H1 (cell line): ENCODE measurements at regions not wholly inside any gene's neighbourhood (a gene's known extent, or its start where the extent isn't known, plus 50 kb on each side); places are given as distances from the start of the nearest gene placed in this dataset.

Experiments
- CTCF ChIA-PET: fragments of 300-600 bp; sonication (Branson Sonifier 250); formaldehyde crosslinking; loops from one replicate; lab custom pipeline; 2021; ENCODE audit not compliant: partially characterized antibody; lab: Charles Lee
- POLR2A ChIA-PET: fragments of 300-600 bp; sonication (Branson Sonifier 250); formaldehyde crosslinking; loops from one replicate; lab custom pipeline; 2021; ENCODE audit warnings: inconsistent platforms; ENCODE audit not compliant: partially characterized antibody; lab: Charles Lee
- DNase-seq, 2 experiments: peaks; one replicate each; pipeline versions ENCODE4 v3.0.0 to v3.0.0-alpha.2; 2010 to 2022; ENCODE audit warnings: low spot score in 2 of 2, low read depth in 1 of 2, mixed read lengths in 1 of 2
- FAIRE-seq: peaks from 2 replicates; lab custom pipeline; 2011; peaks lifted over from hg19 to GRCh38; lab: Jason Lieb, UNC
- H2AFZ ChIP-seq: 2 replicates; pipeline ENCODE4 v1.8.1; 2012; ENCODE audit warnings: low read length, inconsistent platforms
- H2AK5ac ChIP-seq: 2 replicates; pipeline ENCODE4 v1.6.1; 2013; ENCODE audit warnings: low read depth, low read length
- H2BK120ac ChIP-seq: replicated peaks from 2 replicates; pipeline ENCODE3; 2013; ENCODE audit warnings: low read depth, low read length, inconsistent platforms
- H2BK12ac ChIP-seq: 2 replicates; pipeline ENCODE4 v1.6.1; 2013; ENCODE audit warnings: low read depth, low read length
- H2BK15ac ChIP-seq: 2 replicates; pipeline ENCODE4 v1.6.1; 2013; ENCODE audit warnings: low read length
- H2BK20ac ChIP-seq: 2 replicates; pipeline ENCODE4 v1.6.1; 2013; ENCODE audit warnings: low read length
- H2BK5ac ChIP-seq: 2 replicates; pipeline ENCODE4 v1.6.1; 2013; ENCODE audit warnings: low read depth, low read length
- H3K14ac ChIP-seq: 2 replicates; pipeline ENCODE4 v1.6.1; 2013; ENCODE audit warnings: inconsistent platforms; ENCODE audit not compliant: insufficient read length
- H3K18ac ChIP-seq: 2 replicates; pipeline ENCODE4 v1.6.1; 2013; ENCODE audit warnings: low read length; ENCODE audit errors: extremely low read depth
- H3K23ac ChIP-seq: 2 replicates; pipeline ENCODE4 v1.6.1; 2013; ENCODE audit warnings: inconsistent platforms; ENCODE audit not compliant: insufficient read length
- H3K23me2 ChIP-seq: 2 replicates; pipeline ENCODE4 v1.6.1; 2013; ENCODE audit warnings: low read depth, low read length
- H3K27ac ChIP-seq: 2 replicates; pipeline ENCODE4 v1.6.1; 2011; ENCODE audit warnings: low read depth, low read length, inconsistent platforms
- H3K27me3 ChIP-seq, 4 experiments: replicated peaks in 1 of 4; 1 replicate in 1 of 4; 2 replicates in 3 of 4; pipeline versions ENCODE4 v1.6.1 to v1.8.1; 2011 to 2013; ENCODE audit warnings: low read length in 3 of 4, mild to moderate bottlenecking in 3 of 4, inconsistent platforms in 2 of 4, mixed read lengths in 2 of 4, moderate library complexity in 1 of 4; ENCODE audit not compliant: control insufficient read depth in 3 of 4, insufficient read depth in 3 of 4; ENCODE audit errors: extremely low read depth in 1 of 4
- H3K36me3 ChIP-seq, 4 experiments: 2 replicates each; pipeline versions ENCODE4 v1.6.1 to v1.8.1; 2011 to 2013; ENCODE audit warnings: mild to moderate bottlenecking in 4 of 4, low read length in 3 of 4, moderate library complexity in 2 of 4, control low read depth in 1 of 4, inconsistent platforms in 1 of 4; ENCODE audit not compliant: insufficient read depth in 4 of 4, control insufficient read depth in 2 of 4
- H3K4ac ChIP-seq: replicated peaks from 2 replicates; pipeline ENCODE3; 2013; ENCODE audit warnings: low read length, low read depth, mixed read lengths, inconsistent platforms; ENCODE audit not compliant: insufficient read length
- H3K4me1 ChIP-seq, 4 experiments: replicated peaks in 1 of 4; 1 replicate in 1 of 4; 2 replicates in 3 of 4; pipeline versions ENCODE4 v1.6.1 to v1.8.1; 2011 to 2013; ENCODE audit warnings: low read length in 3 of 4, inconsistent platforms in 2 of 4, mixed read lengths in 1 of 4; ENCODE audit not compliant: insufficient read depth in 4 of 4, control insufficient read depth in 3 of 4
- H3K4me2 ChIP-seq, 2 experiments: 2 replicates each; pipeline versions ENCODE4 v1.6.1 to v1.8.1; 2011 to 2013; ENCODE audit warnings: low read depth in 2 of 2, low read length in 2 of 2, control low read depth in 1 of 2, inconsistent platforms in 1 of 2, mild to moderate bottlenecking in 1 of 2; ENCODE audit not compliant: insufficient read depth in 1 of 2
- H3K4me3 ChIP-seq, 4 experiments: fragments of 200-600, 300-600 bp in 1 of 4; sonication (generic), shearing (Covaris generic), sonication (Bioruptor Twin) in 1 of 4; 2 replicates each; pipeline versions ENCODE4 v1.5.1 to v1.8.1; 2011 to 2016; ENCODE audit warnings: low read length in 4 of 4, low read depth in 3 of 4, control low read depth in 2 of 4, inconsistent platforms in 2 of 4, mild to moderate bottlenecking in 2 of 4, mixed read lengths in 1 of 4, moderate library complexity in 1 of 4; ENCODE audit not compliant: insufficient read depth in 2 of 4; ENCODE audit errors: extremely low read depth in 1 of 4
- H3K56ac ChIP-seq: replicated peaks from 2 replicates; pipeline ENCODE3; 2013; ENCODE audit warnings: low read depth, mild to moderate bottlenecking, mixed read lengths, low read length, inconsistent platforms; ENCODE audit not compliant: insufficient read length
- H3K79me1 ChIP-seq: 2 replicates; pipeline ENCODE4 v1.6.1; 2013; ENCODE audit warnings: low read depth, low read length, control low read depth
- H3K79me2 ChIP-seq, 2 experiments: 2 replicates each; pipeline versions ENCODE4 v1.6.1 to v1.8.1; 2012 to 2013; ENCODE audit warnings: low read length in 2 of 2, mild to moderate bottlenecking in 2 of 2, inconsistent platforms in 1 of 2; ENCODE audit not compliant: insufficient read depth in 2 of 2, control insufficient read depth in 1 of 2
- H3K9ac ChIP-seq, 4 experiments: replicated peaks in 1 of 4; 1 replicate in 1 of 4; 2 replicates in 3 of 4; pipeline versions ENCODE4 v1.6.1 to v1.8.1; 2011 to 2013; ENCODE audit warnings: low read depth in 3 of 4, low read length in 3 of 4, control low read depth in 2 of 4, mild to moderate bottlenecking in 2 of 4, moderate library complexity in 2 of 4, inconsistent platforms in 1 of 4; ENCODE audit errors: extremely low read depth in 1 of 4
- H3K9me3 ChIP-seq, 2 experiments: 2 replicates each; pipeline versions ENCODE4 v1.6.1 to v1.8.1; 2012 to 2013; ENCODE audit warnings: mild to moderate bottlenecking in 2 of 2, moderate library complexity in 2 of 2, control low read depth in 1 of 2, inconsistent platforms in 1 of 2, low read depth in 1 of 2, low read length in 1 of 2, mixed read lengths in 1 of 2; ENCODE audit not compliant: insufficient read depth in 2 of 2
- H4K20me1 ChIP-seq, 2 experiments: replicated peaks in 1 of 2; 2 replicates each; pipeline versions ENCODE3 to v1.8.1; 2011 to 2013; ENCODE audit warnings: inconsistent platforms in 2 of 2, low read length in 2 of 2, mild to moderate bottlenecking in 1 of 2; ENCODE audit not compliant: insufficient read depth in 2 of 2, control insufficient read depth in 1 of 2
- H4K5ac ChIP-seq: 2 replicates; pipeline ENCODE4 v1.6.1; 2013; ENCODE audit warnings: low read length, low read depth, mixed read lengths, inconsistent platforms; ENCODE audit not compliant: insufficient read length
- H4K8ac ChIP-seq: 2 replicates; pipeline ENCODE4 v1.8.0; 2013; ENCODE audit warnings: mild to moderate bottlenecking, moderate library complexity, low read length, inconsistent platforms; ENCODE audit not compliant: insufficient read depth; ENCODE audit errors: extremely low read depth
- H4K91ac ChIP-seq: replicated peaks from 2 replicates; pipeline ENCODE3; 2013; ENCODE audit warnings: low read length, mixed read lengths, inconsistent platforms; ENCODE audit not compliant: insufficient read length
- ASH2L ChIP-seq: fragments of 200-600, 300-600 bp; sonication (generic); IDR thresholded peaks from one replicate; pipeline ENCODE4 v1.7.1; 2017; ENCODE audit warnings: low read length
- BCL11A ChIP-seq, 2 experiments: IDR thresholded peaks; one replicate each; pipeline ENCODE4 v1.6.1; 2011; ENCODE audit warnings: low read depth in 2 of 2, low read length in 2 of 2, mild to moderate bottlenecking in 2 of 2
- CHD1 ChIP-seq: IDR thresholded peaks from 2 replicates; pipeline ENCODE4 v1.6.1; 2012; ENCODE audit warnings: low read depth, low read length, improper control_type of control experiment
- CTBP2 ChIP-seq: IDR thresholded peaks from 2 replicates; pipeline ENCODE4 v1.7.0; 2011; ENCODE audit warnings: borderline replicate concordance, mild to moderate bottlenecking, moderate library complexity, mixed read lengths, low read length; ENCODE audit not compliant: insufficient read depth, insufficient read length
- CTCF ChIP-seq, 3 experiments: IDR thresholded peaks; 1 replicate in 2 of 3; 2 replicates in 1 of 3; pipeline versions ENCODE4 v1.5.1 to v1.6.1; 2011; ENCODE audit warnings: low read length in 3 of 3, mild to moderate bottlenecking in 3 of 3, inconsistent platforms in 2 of 3, low read depth in 1 of 3, moderate library complexity in 1 of 3; ENCODE audit not compliant: insufficient read depth in 1 of 3; ENCODE audit errors: control extremely low read depth in 1 of 3
- KDM1A ChIP-seq: fragments of 200-600, 300-600 bp; sonication (generic); IDR thresholded peaks from 2 replicates; pipeline ENCODE4 v1.7.1; 2016; ENCODE audit warnings: mild to moderate bottlenecking, low read length, borderline replicate concordance
- POLR2A ChIP-seq, 2 experiments: IDR thresholded peaks; 1 replicate in 1 of 2; 2 replicates in 1 of 2; pipeline ENCODE4 v1.6.1; 2011; ENCODE audit warnings: low read depth in 2 of 2, low read length in 2 of 2, mild to moderate bottlenecking in 2 of 2; ENCODE audit errors: control extremely low read depth in 1 of 2
- RAD21 ChIP-seq, 2 experiments: IDR thresholded peaks in 1 of 2; conservative IDR thresholded peaks in 1 of 2; 2 replicates each; pipeline ENCODE4 v1.6.1; 2011; ENCODE audit warnings: low read depth in 2 of 2, low read length in 2 of 2, improper control_type of control experiment in 1 of 2, inconsistent platforms in 1 of 2, mild to moderate bottlenecking in 1 of 2, moderate library complexity in 1 of 2
- RNF2 ChIP-seq: fragments of 200-900, 300-1000 bp; sonication (generic); IDR thresholded peaks from 2 replicates; pipeline ENCODE4 v1.7.1; 2016; ENCODE audit warnings: borderline replicate concordance, low read depth, mild to moderate bottlenecking, antibody characterized with exemption, low read length; ENCODE audit not compliant: poor library complexity, severe bottlenecking; ENCODE audit errors: missing control alignments
- SUZ12 ChIP-seq: fragments of 200-600 bp; sonication (generic); IDR thresholded peaks from 2 replicates; pipeline ENCODE4 v1.6.1; 2012; ENCODE audit warnings: mild to moderate bottlenecking, inconsistent platforms, low read length, moderate library complexity, mixed read lengths
- WGBS, 2 experiments: shearing (Covaris generic) in 1 of 2; methylation state at CpG; one replicate each; pipeline versions ENCODE4 v1.1.6 to v1.1.7; 2013 to 2015; ENCODE audit warnings: low lambda C conversion rate in 2 of 2, mixed read lengths in 2 of 2, inconsistent platforms in 1 of 2, low coverage in 1 of 2, missing lambda C conversion rate in 1 of 2; ENCODE audit not compliant: insufficient replicate concordance in 2 of 2, insufficient coverage in 1 of 2, insufficient read length in 1 of 2; ENCODE audit errors: extremely low coverage in 1 of 2, missing lambda C conversion rate in 1 of 2; 5-methylcytosine and 5-hydroxymethylcytosine counted together
- TF ChIP-seq, protein P1 (sequence below): IDR thresholded peaks from 2 replicates; pipeline ENCODE4 v1.6.1; 2011; ENCODE audit warnings: low read depth, mild to moderate bottlenecking, low read length; ENCODE audit not compliant: insufficient read depth

DNA sequence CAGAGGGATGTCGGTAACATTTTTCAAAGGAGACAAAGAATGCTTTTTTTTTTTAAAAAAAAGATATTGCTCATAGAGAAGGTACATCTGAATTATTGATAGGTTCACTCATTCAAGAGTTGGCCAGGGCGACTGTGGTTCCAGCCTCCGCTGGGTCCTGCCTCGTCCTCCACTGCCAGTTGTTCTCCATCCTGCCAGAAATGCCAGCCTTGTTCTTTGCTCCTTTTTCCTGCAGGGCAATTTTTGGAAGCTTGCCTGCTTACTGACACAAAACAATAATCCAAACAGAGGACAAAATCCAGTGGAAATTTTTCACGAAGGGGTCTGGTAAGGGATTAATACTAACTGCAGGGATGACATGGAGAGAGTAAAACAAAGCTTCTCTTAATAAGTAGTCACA is 1113.0 kb downstream of the CBLN2 start:
- Histone ChIP-seq H3K27ac (no peak overlapping the region), H2AK5ac (no peak overlapping the region), H2AFZ (no peak overlapping the region), H3K56ac (no peak overlapping the region), H3K9me3 (peaks cover 49 to 56% of the 10 kb centered on the region in 2 experiments), H2BK5ac (no peak overlapping the region), H3K79me1 (no peaks in the 10 kb centered on the region), H4K20me1 (no peaks in the 10 kb centered on the region), H2BK15ac (no peak overlapping the region), H4K8ac (no peak overlapping the region), H3K4ac (no peak overlapping the region), H3K9ac (no peak overlapping the region), H2BK12ac (no peak overlapping the region), H3K36me3 (no peaks in the 10 kb centered on the region), H3K23me2 (no peaks in the 10 kb centered on the region), H3K79me2 (no peaks in the 10 kb centered on the region), H3K18ac (no peak overlapping the region), H3K23ac (no peak overlapping the region), H3K4me1 (no peaks in the 10 kb centered on the region), H3K27me3 (no peaks in the 10 kb centered on the region), H3K4me3 (no peak overlapping the region), H2BK20ac (no peak overlapping the region), H4K91ac (no peak overlapping the region), H3K4me2 (no peak overlapping the region), H4K5ac (no peak overlapping the region), H3K14ac (no peak overlapping the region), H2BK120ac (no peak overlapping the region)
- POLR2A ChIA-PET = no interaction called here
- 83% methylated on average over 5 of the region's 5 CpGs; no CpG with 5 or more reads in 1 of the 2 experiments for WGBS, 2 experiments
- DNase-seq (no peak), FAIRE-seq (no peak)
- CTCF ChIA-PET = no interaction called here
- TF ChIP-seq BCL11A (IDR thresholded peaks at IDR 0.05; ENCODE audit: low read depth in 2 of 2, low read length in 2 of 2) (no peak), RAD21 (IDR thresholded peaks at IDR 0.05 in 1 of 2, conservative IDR thresholded peaks at IDR 0.05 in 1 of 2; ENCODE audit: low read depth in 2 of 2, low read length in 2 of 2) (no peak), POLR2A (IDR thresholded peaks at IDR 0.05; ENCODE audit: control extremely low read depth in 1 of 2, low read depth in 2 of 2, low read length in 2 of 2) (no peak), ASH2L (no peak), CTBP2 (no peak), CHD1 (no peak), RNF2 (no peak), SUZ12 (no peak), KDM1A (no peak), CTCF (IDR thresholded peaks at IDR 0.05; ENCODE audit: control extremely low read depth in 1 of 3, insufficient read depth in 1 of 3, low read depth in 1 of 3, low read length in 3 of 3) (no peak)
- TF ChIP-seq, protein P1, sequence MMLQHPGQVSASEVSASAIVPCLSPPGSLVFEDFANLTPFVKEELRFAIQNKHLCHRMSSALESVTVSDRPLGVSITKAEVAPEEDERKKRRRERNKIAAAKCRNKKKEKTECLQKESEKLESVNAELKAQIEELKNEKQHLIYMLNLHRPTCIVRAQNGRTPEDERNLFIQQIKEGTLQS = no peak
